GM19025 (cell line): ENCODE measurements at regions not wholly inside any gene's neighbourhood (a gene's known extent, or its start where the extent isn't known, plus 50 kb on each side); places are given as distances from the start of the nearest gene placed in this dataset.
"Not testable (repeated sequence)": the region's sequence is repeated elsewhere in the genome, so short reads cannot be mapped to it uniquely, and the experiment has no call there.

Experiments
- ATAC-seq: cut with Tn5 transposase; IDR thresholded peaks from one replicate; pipeline ENCODE4 v1.9.1; 2021; ENCODE audit warnings: mild to moderate bottlenecking, low read depth, moderate library complexity; ENCODE audit not compliant: unreplicated experiment

- ATAC-seq = no peak
Measured at GRCh38 chr4:32930700-32931099, 2210.5 kb downstream of the PCDH7 start.

DNA sequence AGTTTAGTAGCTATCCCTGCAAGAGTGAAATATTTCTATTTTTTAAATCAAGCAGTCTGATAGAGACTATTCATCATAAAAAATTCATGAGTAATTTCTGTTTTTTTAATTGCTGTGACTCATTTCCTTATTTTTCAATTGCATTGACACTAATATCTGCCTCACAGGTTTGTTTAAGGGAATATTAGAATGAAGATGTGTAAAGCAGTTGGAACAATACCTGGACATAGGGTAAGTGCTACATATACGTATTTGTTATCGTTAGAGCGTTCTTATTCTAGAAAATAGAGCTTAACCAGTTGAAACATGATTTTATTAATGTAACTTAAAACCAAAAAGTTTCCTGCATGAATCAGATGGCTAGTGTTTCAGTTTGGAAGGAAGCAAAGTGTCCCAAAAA, 2211.3 kb downstream of the PCDH7 start:
- no peak for ATAC-seq

DNA sequence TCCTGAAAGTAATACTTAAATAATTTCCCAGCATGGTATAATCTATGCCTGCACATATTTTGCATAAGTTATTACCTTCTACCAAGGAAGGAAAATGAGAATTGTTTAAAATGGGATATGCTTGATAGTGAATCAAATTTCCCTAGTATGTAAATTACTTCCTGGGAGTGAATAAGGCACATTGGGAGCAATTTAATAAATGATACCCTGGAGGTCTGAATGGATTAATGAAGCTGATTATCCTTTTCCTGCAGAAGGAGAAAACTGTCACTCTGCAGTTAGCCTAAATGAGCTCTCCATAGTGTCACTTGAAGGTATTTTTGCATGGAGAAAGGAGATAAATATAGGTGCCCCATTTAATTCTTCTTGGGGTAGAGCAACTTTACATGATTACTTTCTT, 2212.0 kb downstream of the PCDH7 start:
- ATAC-seq = no peak

- not testable (repeated sequence) for ATAC-seq
Measured at GRCh38 chr4:32939222-32939621, 2219.1 kb downstream of the PCDH7 start.

GRCh38 chr4:32950866-32951265, 2230.7 kb downstream of the PCDH7 start:
- no peak for ATAC-seq

GRCh38 chr4:32958586-32958985, 2238.4 kb downstream of the PCDH7 start:
- ATAC-seq = no peak

DNA sequence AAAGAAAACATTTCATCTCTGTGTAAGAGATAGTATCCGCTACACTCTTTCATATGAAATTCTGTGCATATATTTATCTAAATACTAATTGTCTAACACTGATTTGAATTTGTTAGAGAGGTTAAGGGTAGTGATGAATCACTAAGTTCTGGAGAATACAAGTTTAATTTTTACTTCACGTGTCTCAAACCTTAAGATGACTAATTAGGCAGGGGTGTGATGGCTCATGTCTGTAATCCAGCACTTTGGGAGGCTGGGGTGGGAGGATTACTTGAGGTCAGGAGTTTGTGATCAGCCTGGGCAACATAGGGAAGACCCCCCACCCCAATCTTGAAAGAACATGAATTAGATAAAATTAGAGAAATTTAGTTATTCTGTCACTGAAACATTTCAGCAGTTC, 2241.9 kb downstream of the PCDH7 start:
- ATAC-seq = no peak

GRCh38 chr4:32985256-32985655, 2265.1 kb downstream of the PCDH7 start:
- ATAC-seq = no peak

- ATAC-seq = no peak
Measured at GRCh38 chr4:32986236-32986635, 2266.1 kb downstream of the PCDH7 start.

DNA sequence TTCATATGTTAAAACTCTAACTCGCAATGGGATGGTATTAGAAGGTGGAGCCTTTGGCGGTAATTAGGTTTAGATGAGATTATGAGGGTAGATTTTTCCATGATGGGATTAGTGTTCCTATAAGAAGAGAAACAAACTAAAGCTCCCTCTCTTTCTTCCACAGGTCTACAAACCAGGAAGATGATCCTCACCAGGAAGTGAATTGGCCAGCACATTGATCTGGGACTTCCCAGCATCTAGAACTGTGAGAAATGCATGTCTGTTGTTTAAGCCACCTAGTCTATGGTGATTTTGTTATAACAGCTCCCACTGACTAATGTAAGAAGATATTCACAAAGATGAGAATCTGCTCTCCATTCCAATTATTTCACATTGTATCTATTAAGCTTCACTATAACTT, 2266.9 kb downstream of the PCDH7 start:
- ATAC-seq = no peak

GRCh38 chr4:32988165-32988811, 2268.1 kb downstream of the PCDH7 start:
- no peak for ATAC-seq

- ATAC-seq = no peak
Measured at GRCh38 chr4:32991663-32992062, 2271.5 kb downstream of the PCDH7 start.

DNA sequence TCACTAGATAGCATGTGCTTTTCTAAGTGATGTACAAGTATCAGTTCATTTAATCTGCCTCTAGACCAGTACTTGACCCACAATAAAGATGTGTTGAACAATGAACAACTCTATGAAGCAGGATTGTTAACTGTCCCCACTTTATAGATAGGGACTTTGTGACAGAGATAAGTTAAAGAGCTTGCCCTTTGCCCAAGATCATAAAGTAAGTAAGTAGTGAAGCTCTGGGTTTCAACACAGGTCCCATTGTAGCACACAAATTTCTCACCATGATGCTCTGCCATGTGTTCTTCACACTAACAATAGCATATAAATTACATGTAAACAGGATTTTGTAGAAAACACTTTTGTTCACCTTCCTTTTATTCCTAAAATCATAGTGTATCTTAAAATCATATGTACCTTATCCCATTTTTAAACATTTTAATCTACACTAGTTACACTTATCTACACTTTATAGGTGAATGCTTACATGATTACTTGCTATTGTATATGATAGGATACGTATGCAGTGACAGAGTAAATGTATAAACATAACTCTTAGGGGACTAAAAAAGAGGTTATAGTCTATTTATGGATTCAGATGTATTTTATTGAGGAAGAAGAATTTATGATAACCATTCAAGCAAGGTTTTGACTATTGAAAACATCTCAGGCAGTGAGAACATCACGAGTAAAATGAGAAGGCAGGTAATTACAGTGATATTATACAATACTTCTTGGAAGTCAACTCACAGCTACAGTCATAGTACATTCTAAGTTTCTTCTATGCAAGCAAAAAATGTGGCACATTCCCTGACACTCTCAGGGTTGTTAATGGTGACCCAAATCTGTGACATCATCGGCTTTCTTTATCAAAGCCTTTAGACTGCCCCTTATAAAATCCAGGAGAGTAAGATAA, 2275.1 kb downstream of the PCDH7 start:
- ATAC-seq = no peak

DNA sequence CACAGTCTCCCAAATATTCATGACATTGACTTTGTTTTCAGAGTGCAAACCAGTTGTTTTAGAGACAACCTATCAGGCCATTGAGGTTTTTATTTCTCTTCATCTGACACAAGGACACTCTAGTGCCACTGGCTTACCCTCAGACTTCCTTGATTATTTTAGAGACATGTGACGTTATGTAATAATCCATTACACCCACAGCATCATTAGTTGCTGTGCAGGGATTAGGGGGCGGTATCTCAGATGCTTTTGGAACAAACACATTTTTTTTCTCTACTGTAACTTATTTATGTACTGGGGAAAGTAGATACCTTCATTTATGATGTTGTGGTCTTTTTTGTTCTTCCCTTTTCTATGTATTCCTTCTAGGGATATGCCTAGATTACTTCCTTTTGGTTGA, 2293.1 kb downstream of the PCDH7 start:
- no peak for ATAC-seq

DNA sequence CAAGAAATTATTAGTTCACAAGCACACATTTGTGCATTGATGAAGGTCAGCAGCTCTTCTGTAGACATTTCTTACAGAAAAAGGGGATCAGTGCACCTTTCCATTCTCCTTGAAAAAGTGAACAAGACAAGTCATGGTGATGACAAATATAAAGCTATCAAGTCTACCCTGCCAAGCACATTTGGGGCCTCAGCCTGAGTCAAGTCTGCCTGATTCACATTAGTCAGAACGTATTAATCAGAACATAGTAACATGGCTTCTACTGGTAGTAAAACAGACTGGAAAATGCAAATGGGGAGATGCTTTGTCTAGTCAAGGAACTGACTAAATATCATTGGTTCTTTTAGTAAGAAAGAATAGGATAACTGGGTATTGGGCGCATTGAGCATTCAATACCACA, 2305.1 kb downstream of the PCDH7 start:
- no peak for ATAC-seq

DNA sequence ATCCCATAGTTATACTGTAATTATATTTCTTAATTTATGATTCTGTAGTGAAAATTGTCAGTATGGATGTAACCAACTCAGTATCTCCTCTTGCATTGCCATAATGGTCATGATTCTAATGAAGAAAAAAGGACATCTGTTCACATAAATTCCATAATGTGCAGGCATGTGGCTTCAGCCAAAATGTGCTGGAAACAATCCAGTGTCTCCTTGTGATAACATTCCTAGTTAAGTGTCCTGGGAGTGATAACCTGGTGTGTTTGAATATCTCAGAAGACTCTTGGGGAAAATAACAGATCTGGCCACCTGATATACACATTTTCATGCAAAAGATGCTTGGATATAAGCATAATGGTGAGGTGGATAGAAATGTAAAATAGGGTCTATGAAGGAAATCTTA, 2309.8 kb downstream of the PCDH7 start:
- no peak for ATAC-seq

GRCh38 chr4:33031328-33031727, 2311.2 kb downstream of the PCDH7 start:
- no peak for ATAC-seq

DNA sequence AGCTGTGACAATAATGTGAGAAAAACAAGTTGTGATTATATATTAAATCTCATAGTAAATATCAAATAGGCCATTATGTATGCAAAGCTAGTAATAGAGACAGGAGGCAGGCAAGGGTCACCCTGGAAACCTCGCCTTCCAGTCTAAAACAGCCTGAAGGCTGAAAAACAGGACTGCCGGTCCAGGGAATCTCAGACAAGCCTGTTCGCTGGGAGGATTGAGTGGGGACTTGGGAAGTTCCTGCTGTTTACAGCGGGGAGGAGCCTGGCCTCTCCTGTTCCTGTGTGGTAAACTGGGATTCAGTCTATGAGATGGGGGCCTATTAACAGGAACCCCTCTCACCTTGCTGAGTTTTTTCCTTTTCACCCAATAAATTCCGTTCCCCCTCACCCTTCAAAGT, 2317.3 kb downstream of the PCDH7 start:
- ATAC-seq = no peak

- ATAC-seq = no peak
Measured at GRCh38 chr4:33045334-33045733, 2325.2 kb downstream of the PCDH7 start.

DNA sequence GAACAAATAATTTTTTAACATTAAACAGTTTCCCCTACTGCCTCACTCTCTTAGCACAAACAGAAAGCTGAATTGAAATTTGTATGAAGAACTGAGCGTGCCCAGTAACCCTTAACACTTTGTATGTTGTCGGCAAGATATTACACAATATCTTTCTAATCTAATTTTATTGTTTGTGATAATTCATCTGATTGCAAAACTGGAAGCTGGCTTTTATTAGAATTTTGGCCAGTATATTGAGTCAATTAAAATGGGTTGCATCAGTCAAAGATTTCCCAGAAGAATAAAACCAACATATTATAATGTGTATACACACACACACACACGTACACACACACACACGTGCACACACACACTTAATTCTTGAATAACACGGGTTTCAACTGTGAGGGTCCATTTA, 2332.1 kb downstream of the PCDH7 start:
- ATAC-seq = no peak

- ATAC-seq = no peak
Measured at GRCh38 chr4:33054161-33054560, 2334.0 kb downstream of the PCDH7 start.

- ATAC-seq = no peak
Measured at GRCh38 chr4:33054656-33055196, 2334.6 kb downstream of the PCDH7 start.
